Trophoblast cell (in vitro differentiated cells and primary cell): ENCODE measurements at regions not wholly inside any gene's neighbourhood (a gene's known extent, or its start where the extent isn't known, plus 50 kb on each side); places are given as distances from the start of the nearest gene placed in this dataset.

Experiments used
- DNase-seq, 2 donors: peaks; one replicate each; pipeline ENCODE4 v3.0.0-alpha.2; 2016
- H2AFZ ChIP-seq: 2 replicates; pipeline ENCODE4 v1.6.1; 2013; ENCODE audit warnings: low read length, moderate library complexity, mild to moderate bottlenecking; ENCODE audit not compliant: insufficient read depth, poor library complexity
- H2AK5ac ChIP-seq: 2 replicates; pipeline ENCODE4 v1.6.1; 2013; ENCODE audit warnings: mild to moderate bottlenecking, low read length
- H2BK120ac ChIP-seq: 2 replicates; pipeline ENCODE4 v1.6.1; 2013; ENCODE audit warnings: low read length, mild to moderate bottlenecking, moderate library complexity; ENCODE audit not compliant: insufficient read depth, poor library complexity
- H2BK12ac ChIP-seq: 2 replicates; pipeline ENCODE4 v1.6.1; 2013; ENCODE audit warnings: mild to moderate bottlenecking, low read length, moderate library complexity
- H2BK5ac ChIP-seq: 2 replicates; pipeline ENCODE4 v1.6.1; 2013; ENCODE audit warnings: low read length, low read depth, moderate library complexity, mild to moderate bottlenecking; ENCODE audit not compliant: poor library complexity
- H3K14ac ChIP-seq: 2 replicates; pipeline ENCODE4 v1.6.1; 2013; ENCODE audit warnings: mild to moderate bottlenecking, low read length
- H3K18ac ChIP-seq: 2 replicates; pipeline ENCODE4 v1.6.1; 2013; ENCODE audit warnings: mild to moderate bottlenecking, low read length
- H3K23ac ChIP-seq: 2 replicates; pipeline ENCODE4 v1.6.1; 2013; ENCODE audit warnings: low read length
- H3K27ac ChIP-seq: 2 replicates; pipeline ENCODE4 v1.5.1; 2013; ENCODE audit warnings: low read depth, mild to moderate bottlenecking, inconsistent platforms, low read length, moderate library complexity
- H3K27me3 ChIP-seq: 2 replicates; pipeline ENCODE4 v1.6.1; 2013; ENCODE audit warnings: inconsistent platforms, mild to moderate bottlenecking, low read length, moderate library complexity; ENCODE audit not compliant: insufficient read depth
- H3K36me3 ChIP-seq, 2 experiments: 1 replicate in 1 of 2; 2 replicates in 1 of 2; pipeline ENCODE4 v1.6.1; 2013; ENCODE audit warnings: low read length in 2 of 2, mild to moderate bottlenecking in 2 of 2, moderate library complexity in 1 of 2; ENCODE audit not compliant: insufficient read depth in 2 of 2, control insufficient read depth in 1 of 2
- H3K4ac ChIP-seq: 2 replicates; pipeline ENCODE4 v1.6.1; 2013; ENCODE audit warnings: low read depth, mild to moderate bottlenecking, low read length, moderate library complexity
- H3K4me1 ChIP-seq, 2 experiments: 1 replicate in 1 of 2; 2 replicates in 1 of 2; pipeline ENCODE4 v1.6.1; 2013; ENCODE audit warnings: low read length in 2 of 2, mild to moderate bottlenecking in 2 of 2, moderate library complexity in 1 of 2; ENCODE audit not compliant: insufficient read depth in 2 of 2, control insufficient read depth in 1 of 2
- H3K4me2 ChIP-seq: 2 replicates; pipeline ENCODE4 v1.6.1; 2013; ENCODE audit warnings: inconsistent platforms, mild to moderate bottlenecking, low read length, moderate library complexity
- H3K4me3 ChIP-seq: 2 replicates; pipeline ENCODE4 v1.5.1; 2013; ENCODE audit warnings: mild to moderate bottlenecking, low read depth, low read length, inconsistent platforms
- H3K79me1 ChIP-seq: one replicate; pipeline ENCODE4 v1.6.1; 2013; ENCODE audit warnings: low read length
- H3K79me2 ChIP-seq: 2 replicates; pipeline ENCODE4 v1.6.1; 2013; ENCODE audit warnings: low read length, mild to moderate bottlenecking; ENCODE audit not compliant: control insufficient read depth, insufficient read depth, poor library complexity
- H3K9ac ChIP-seq: 2 replicates; pipeline ENCODE4 v1.6.1; 2013; ENCODE audit warnings: mild to moderate bottlenecking, low read length
- H3K9me3 ChIP-seq: 2 replicates; pipeline ENCODE4 v1.6.1; 2013; ENCODE audit warnings: low read depth, mild to moderate bottlenecking, control low read depth, inconsistent platforms, low read length; ENCODE audit not compliant: insufficient read depth
- H4K12ac ChIP-seq: 2 replicates; pipeline ENCODE4 v1.6.1; 2013; ENCODE audit warnings: low read depth, mild to moderate bottlenecking, low read length, moderate library complexity
- H4K8ac ChIP-seq: 2 replicates; pipeline ENCODE4 v1.6.1; 2013; ENCODE audit warnings: low read depth, mild to moderate bottlenecking, low read length, moderate library complexity
- H4K91ac ChIP-seq: one replicate; pipeline ENCODE4 v1.6.1; 2013; ENCODE audit warnings: low read depth, mild to moderate bottlenecking, low read length, moderate library complexity
- WGBS: extraction: QIAGEN DNeasy Blood & Tissue Kit; methylation state at CpG from one replicate; pipeline ENCODE4 v1.1.7; 2013; ENCODE audit warnings: missing lambda C conversion rate; ENCODE audit not compliant: insufficient read length, insufficient coverage; ENCODE audit errors: extremely low coverage; 5-methylcytosine and 5-hydroxymethylcytosine counted together

GRCh38 chrX:101729986-101730385, 70.3 kb upstream of the ARMCX2 start:
- H4K91ac ChIP-seq, result no peak overlapping the region
- no peak overlapping the region for H3K27ac ChIP-seq
- no peak overlapping the region for H4K12ac ChIP-seq
- no peak overlapping the region for H3K4me3 ChIP-seq
- H2BK5ac ChIP-seq, result no peak overlapping the region
- H3K9ac ChIP-seq, result no peak overlapping the region
- H3K9me3 ChIP-seq, result no peaks in the 10 kb centered on the region
- peaks cover 0 to 1% of the 10 kb centered on the region in 2 experiments for H3K4me1 ChIP-seq
- peak in 1 of 2 donors; percentile 43 for DNase-seq
- H2AK5ac ChIP-seq, result no peak overlapping the region
- WGBS, result no CpG with 5 or more reads among the region's 1 CpG
- H2AFZ ChIP-seq, result no peak overlapping the region
- H3K4me2 ChIP-seq, result no peak overlapping the region
- H2BK120ac ChIP-seq, result no peak overlapping the region
- H3K14ac ChIP-seq, result no peak overlapping the region
- no peak overlapping the region for H4K8ac ChIP-seq
- H3K79me1 ChIP-seq, result no peaks in the 10 kb centered on the region
- H3K18ac ChIP-seq, result no peak overlapping the region
- no peaks in the 10 kb centered on the region for H3K36me3 ChIP-seq
- H3K27me3 ChIP-seq, result no peaks in the 10 kb centered on the region
- no peak overlapping the region for H3K23ac ChIP-seq
- no peaks in the 10 kb centered on the region for H3K79me2 ChIP-seq
- no peak overlapping the region for H2BK12ac ChIP-seq
- no peak overlapping the region for H3K4ac ChIP-seq
